ENCODE measurements at regions not wholly inside any gene's neighbourhood (a gene's known extent, or its start where the extent isn't known, plus 50 kb on each side); places are given as distances from the start of the nearest gene placed in this dataset.

DNA sequence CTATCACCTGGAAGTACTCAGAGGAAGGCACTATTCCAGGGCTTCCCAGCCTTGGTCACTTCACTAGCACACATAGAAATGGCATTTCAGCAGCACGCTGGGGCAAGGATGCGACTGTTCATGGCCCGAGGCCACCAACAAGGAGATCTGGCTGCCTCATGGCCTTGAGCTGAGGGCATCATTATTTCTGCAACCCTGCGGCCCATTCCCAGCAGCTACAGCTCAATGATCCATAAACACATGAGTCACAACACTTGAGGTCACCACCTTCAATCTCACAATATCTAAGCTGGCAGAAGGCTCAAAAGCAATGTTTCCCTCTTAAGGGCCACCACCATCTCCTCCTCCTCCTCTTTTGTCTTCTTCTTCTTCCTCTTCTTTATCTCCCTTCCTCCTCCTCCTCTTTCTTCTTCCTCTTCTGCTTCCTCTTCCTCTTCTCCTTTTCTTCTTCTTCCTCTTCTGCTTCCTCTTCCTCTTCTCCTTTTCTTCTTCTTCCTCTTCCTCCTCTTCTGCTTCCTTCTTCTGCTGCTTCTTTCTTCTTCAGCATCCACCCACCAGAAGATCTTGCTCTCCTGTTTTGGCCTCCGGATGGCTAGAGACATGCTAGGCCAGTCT, 382.9 kb upstream of the CNR1 start:
- TF ChIP-seq, protein P1, sequence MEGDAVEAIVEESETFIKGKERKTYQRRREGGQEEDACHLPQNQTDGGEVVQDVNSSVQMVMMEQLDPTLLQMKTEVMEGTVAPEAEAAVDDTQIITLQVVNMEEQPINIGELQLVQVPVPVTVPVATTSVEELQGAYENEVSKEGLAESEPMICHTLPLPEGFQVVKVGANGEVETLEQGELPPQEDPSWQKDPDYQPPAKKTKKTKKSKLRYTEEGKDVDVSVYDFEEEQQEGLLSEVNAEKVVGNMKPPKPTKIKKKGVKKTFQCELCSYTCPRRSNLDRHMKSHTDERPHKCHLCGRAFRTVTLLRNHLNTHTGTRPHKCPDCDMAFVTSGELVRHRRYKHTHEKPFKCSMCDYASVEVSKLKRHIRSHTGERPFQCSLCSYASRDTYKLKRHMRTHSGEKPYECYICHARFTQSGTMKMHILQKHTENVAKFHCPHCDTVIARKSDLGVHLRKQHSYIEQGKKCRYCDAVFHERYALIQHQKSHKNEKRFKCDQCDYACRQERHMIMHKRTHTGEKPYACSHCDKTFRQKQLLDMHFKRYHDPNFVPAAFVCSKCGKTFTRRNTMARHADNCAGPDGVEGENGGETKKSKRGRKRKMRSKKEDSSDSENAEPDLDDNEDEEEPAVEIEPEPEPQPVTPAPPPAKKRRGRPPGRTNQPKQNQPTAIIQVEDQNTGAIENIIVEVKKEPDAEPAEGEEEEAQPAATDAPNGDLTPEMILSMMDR (conservative IDR thresholded peaks at IDR 0.05) = no peak
- Histone ChIP-seq H3K4me1 (ENCODE audit: insufficient read depth, low read length) (no peaks in the 10 kb centered on the region), H3K9me3 (ENCODE audit: control insufficient read depth, low read depth, low read length) (no peaks in the 10 kb centered on the region), H3T11ph (ENCODE audit: low read length) (no peak overlapping the region), H4K8ac (replicated peaks; ENCODE audit: insufficient read length, low read depth, low read length) (no peak overlapping the region), H2AK5ac (ENCODE audit: insufficient read length, low read length) (no peak overlapping the region), H4K5ac (ENCODE audit: insufficient read length, low read depth, low read length) (no peak overlapping the region), H2BK15ac (ENCODE audit: low read depth, low read length) (no peak overlapping the region), H3K23ac (ENCODE audit: insufficient read length, low read depth, low read length) (no peak overlapping the region), H3K79me1 (ENCODE audit: insufficient read depth, low read depth, low read length, poor library complexity, severe bottlenecking) (no peaks in the 10 kb centered on the region), H2BK12ac (ENCODE audit: insufficient read length, low read depth, low read length) (no peak overlapping the region), H3K18ac (ENCODE audit: insufficient read length, low read depth, low read length) (no peak overlapping the region), H3K27me3 (ENCODE audit: insufficient read depth, low read length) (no peaks in the 10 kb centered on the region), H3K27ac (ENCODE audit: insufficient read length, low read depth, low read length) (no peak overlapping the region), H3K56ac (ENCODE audit: insufficient read length, low read depth, low read length) (no peak overlapping the region), H2BK120ac (ENCODE audit: low read depth, low read length, poor library complexity, severe bottlenecking) (no peak overlapping the region), H4K20me1 (ENCODE audit: control insufficient read depth, insufficient read depth, insufficient read length) (no peaks in the 10 kb centered on the region), H2BK5ac (ENCODE audit: insufficient read length, low read length) (no peak overlapping the region), H4K91ac (ENCODE audit: insufficient read length, low read depth, low read length) (no peak overlapping the region), H2BK20ac (ENCODE audit: low read depth, low read length, poor library complexity, severe bottlenecking) (no peak overlapping the region), H3K79me2 (ENCODE audit: insufficient read depth, low read length) (no peaks in the 10 kb centered on the region), H3K14ac (ENCODE audit: insufficient read depth, low read length) (no peak overlapping the region), H3K4ac (ENCODE audit: low read depth, low read length) (no peak overlapping the region), H3K4me2 (ENCODE audit: insufficient read depth, insufficient read length, low read length) (no peak overlapping the region), H2AFZ (ENCODE audit: low read length) (no peak overlapping the region), H3K23me2 (ENCODE audit: insufficient read length, low read depth, low read length, poor library complexity, severe bottlenecking) (no peaks in the 10 kb centered on the region), H3K9ac (ENCODE audit: extremely low read depth, insufficient read length, low read length) (no peak overlapping the region)
- H3K27ac Mint-ChIP-seq = no peak overlapping the region
- no peak for DNase-seq
- H3K27me3 Mint-ChIP-seq (ENCODE audit: low read depth) = peaks cover 1% of the 10 kb centered on the region; the same call in 1 of the 2 replicates
- WGBS (ENCODE audit: extremely low coverage, insufficient read length, low lambda C conversion rate) = no CpG with 5 or more reads among the region's 5 CpGs
- no peaks in the 10 kb centered on the region for H3K9me3 Mint-ChIP-seq
- peaks cover 0 to 3% of the 10 kb centered on the region in 2 experiments; a peak in 1 of 4 replicates for H3K4me1 Mint-ChIP-seq
- no peak overlapping the region for H3K4me3 Mint-ChIP-seq
- no peaks in the 10 kb centered on the region for H3K36me3 Mint-ChIP-seq (ENCODE audit: insufficient read depth in 1 of 3, low read depth in 3 of 3)

Data from H9 (cell line).